HG03558 (cell line): ENCODE measurements at regions not wholly inside any gene's neighbourhood (a gene's known extent, or its start where the extent isn't known, plus 50 kb on each side); places are given as distances from the start of the nearest gene placed in this dataset.

ENCODE experiments used
- ATAC-seq: cut with Tn5 transposase; IDR thresholded peaks from one replicate; pipeline ENCODE4 v1.9.1; 2021; ENCODE audit warnings: moderate number of reproducible peaks; ENCODE audit not compliant: unreplicated experiment; ENCODE audit errors: extremely low read depth

DNA sequence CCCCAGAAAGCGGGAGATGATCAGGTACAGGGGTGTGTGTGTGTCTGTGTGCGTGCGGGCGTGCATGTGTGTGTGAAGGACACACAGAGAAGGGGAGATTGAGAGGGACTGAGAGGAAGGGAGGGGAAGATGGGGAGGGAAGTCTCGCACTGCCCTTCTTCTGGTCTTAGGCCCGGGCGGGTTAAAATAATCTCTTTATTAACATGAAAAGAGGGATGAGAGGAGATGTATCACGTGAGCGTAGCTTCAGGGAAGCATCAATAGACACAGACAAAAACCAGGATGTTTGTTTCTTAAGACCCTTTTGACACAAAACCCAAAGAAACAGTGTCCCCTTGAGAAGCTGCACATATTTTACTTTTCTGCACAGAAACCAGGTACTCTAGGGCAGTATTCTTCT, 347.3 kb downstream of the BRD1 start:
- no peak for ATAC-seq

DNA sequence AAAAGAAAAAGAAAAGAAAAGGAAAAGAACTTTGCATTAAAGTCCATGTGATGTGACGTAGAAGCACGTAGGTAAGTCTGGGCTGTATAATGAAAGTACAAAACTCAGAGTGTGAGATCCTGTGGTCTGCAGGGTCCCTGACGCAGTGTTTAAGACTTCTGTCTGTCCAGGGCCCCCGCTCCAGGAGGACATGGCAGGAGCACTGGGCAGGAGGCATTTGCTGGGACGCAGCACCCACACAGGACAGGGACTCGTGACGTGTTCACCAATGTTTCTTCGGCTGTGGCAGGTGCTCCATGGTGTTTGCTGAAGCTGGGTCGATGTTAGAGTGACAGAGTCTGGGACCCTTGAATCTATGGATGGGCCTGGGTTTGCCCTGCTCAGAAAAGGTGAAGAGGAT, 348.1 kb downstream of the BRD1 start:
- no peak for ATAC-seq

DNA sequence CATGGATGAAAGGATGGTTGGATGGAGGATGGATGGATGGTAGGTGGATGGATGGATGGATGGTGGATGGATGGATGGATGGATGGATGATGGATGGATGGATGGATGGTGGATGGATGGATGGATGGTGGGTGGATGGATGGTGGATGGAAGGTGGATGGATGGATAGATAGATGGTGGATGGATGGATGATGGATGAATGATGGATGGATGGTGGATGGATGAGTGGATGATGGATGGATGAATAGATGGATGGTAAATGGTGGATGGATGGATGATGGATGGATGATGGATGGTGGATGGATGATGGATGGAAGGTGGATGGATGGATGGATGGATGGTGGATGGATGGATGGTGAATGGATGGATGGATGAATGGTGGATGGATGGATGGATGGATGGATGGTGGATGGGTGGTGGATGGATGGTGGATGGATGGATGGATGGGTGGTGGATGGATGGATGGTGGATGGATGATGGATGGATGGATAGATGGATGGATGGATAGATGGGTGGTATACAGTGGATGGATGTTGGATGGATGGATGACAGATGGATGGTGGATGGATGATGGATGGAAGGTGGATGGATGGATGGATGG, 350.8 kb downstream of the BRD1 start:
- ATAC-seq = no peak

DNA sequence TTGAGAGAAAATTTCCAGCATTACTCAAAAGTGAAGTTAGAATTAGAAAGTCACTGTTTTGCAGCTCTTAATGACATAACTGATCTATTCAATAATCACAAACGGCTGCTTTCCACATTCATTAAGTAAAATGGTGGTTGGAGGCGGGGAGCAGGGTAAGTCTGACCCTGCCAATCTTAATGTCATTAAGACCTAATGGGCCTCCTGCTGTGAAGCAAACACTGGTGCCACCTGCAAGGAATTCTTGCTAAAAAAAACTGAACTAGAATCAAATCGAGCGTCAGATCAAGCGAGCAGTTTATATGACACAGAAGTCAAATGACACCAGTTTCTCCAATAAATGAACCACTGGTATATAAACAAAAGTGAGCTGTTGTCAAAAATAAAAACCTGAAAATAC, 351.5 kb downstream of the BRD1 start:
- no peak for ATAC-seq

DNA sequence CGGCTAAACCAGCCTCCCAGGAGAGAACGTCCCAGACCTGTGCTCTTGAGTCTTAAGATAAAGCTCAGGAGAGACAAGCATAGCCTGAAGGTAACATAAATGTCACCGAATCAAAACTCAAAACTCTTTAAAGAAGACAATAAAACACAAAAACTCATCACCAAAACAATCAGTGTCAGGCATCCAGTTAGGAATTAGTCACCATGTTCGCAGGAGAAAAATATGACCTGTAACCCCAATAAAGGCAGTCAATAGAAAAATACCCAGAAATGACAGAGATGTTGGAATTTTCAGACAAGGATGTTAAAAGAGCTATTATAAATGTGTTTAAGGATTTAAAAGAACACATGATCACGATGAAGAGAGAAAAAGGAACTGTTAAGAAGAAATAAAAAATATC, 352.4 kb downstream of the BRD1 start:
- no peak for ATAC-seq

DNA sequence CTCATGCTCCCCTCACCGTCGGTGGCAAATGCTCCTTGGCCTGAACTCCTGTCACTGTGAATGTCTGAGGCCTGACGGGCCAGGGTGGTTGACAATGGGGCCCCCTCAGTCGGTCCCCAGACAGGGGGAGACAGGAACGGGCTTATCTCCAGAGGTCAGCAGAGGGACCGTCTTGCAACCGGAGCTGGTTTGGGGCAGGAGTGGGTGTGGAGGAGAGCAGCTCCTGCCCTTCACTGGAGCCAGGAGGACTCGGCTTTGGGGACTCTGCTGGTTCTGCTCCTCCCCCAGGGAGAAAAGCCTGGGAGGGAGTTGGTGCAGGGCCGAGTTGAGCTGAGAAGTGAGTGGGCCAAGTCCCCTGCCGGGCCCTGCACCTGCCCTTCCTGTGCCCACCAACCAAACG, 354.4 kb downstream of the BRD1 start:
- no peak for ATAC-seq

DNA sequence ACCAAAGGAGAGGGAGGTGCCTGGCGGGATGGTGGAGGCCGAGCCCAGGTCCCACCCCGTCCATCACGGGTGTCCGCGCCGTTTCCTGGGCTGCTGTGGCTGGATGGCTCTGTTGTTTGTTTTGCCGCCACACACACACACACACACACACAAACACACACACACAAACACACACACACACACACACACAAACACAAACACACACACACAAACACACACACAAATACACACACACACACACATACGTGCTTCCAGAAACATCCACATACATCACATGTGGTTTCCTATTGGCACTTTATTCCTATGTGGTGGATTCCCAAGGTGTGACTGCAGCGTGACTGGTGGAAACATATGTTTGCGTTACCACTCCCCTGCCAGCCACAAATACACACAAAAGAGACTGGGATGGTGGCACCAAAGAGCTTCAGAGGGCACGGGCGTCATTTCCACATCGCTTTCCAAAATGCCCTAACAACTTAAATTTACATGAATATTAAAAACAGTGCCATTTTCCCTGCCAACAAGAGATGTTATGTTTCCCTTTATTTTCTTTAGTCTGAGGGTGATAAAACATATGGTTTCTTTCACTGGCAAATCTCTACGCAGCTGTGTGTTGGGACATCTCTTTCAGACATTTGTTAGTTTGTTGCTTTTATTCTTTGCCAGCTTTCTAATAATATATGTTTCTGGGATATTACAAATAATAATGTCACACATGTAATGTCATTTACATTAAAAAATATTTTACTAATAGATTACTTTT, 356.8 kb downstream of the BRD1 start:
- ATAC-seq = no peak

DNA sequence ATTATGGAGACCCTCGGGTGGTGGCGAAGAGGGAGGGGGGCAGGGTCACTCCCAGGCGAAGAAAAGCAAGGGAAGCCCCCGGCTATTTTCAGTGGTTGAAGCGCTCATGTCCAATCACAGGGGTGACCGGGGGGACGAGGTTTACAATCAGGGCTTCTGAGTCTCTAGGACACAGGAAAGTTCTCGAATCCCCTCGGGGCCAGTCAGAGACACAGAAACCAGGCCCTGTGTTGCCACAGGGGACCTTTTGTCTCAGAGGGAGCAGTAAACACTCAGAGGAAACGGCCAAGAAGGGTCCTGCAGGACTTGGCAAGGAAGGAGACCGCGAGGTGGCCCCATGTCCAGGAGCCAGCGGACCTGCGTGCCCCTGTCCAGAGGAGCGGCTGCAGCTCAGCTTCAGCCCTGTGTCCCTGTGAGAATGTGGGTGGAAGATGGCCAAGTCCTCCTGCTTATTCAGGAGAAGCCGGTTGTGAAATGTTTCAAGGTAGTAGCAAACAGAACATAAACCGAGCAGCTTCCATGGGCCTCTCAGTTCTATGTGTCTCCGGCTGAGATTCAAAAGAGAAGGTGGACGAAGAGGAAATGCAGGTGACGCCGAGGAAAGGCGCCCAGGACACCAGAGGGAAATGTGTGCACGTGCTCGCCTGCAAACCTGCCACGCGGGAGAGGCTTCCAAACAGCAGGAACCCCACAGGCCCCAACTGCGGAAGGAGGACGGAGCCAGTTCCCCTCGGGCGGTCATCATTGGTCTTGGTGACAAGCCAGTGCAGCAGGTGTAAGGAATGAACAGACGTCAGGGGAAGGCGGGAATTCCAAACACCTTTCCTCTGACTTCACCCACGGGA, 357.6 kb downstream of the BRD1 start:
- no peak for ATAC-seq

DNA sequence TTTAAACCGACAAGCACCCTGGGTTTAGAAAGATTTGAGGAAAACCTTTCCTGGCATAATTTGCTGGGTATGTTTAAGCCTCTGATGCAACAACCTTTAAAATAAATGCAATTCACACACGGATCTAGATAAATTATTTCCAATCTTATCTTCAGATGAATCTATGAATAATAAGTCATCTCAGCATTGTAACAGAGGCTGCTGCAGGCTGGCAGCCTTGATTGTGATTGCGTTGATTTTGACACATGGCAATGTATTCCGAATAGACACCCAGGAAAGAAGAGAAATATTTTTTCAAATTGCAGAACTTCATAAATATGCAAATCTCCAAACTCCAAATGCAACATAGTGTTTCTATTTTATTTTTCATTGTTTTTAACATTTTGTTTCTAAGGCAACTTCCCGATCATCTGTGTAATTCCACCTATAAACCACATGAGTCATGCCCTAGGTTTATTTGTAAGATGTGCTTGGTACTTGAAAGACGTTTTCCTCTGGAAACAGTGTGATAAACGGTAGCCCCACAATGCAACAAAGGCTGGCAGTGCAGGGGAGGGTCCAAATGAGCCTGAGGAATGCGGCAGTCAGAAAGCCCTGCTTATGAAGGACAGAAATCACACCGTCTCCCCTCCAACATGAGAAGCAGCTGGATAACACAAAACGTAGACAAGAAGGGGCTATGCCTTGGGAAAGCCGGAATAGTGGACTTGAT, 359.0 kb downstream of the BRD1 start:
- no peak for ATAC-seq

DNA sequence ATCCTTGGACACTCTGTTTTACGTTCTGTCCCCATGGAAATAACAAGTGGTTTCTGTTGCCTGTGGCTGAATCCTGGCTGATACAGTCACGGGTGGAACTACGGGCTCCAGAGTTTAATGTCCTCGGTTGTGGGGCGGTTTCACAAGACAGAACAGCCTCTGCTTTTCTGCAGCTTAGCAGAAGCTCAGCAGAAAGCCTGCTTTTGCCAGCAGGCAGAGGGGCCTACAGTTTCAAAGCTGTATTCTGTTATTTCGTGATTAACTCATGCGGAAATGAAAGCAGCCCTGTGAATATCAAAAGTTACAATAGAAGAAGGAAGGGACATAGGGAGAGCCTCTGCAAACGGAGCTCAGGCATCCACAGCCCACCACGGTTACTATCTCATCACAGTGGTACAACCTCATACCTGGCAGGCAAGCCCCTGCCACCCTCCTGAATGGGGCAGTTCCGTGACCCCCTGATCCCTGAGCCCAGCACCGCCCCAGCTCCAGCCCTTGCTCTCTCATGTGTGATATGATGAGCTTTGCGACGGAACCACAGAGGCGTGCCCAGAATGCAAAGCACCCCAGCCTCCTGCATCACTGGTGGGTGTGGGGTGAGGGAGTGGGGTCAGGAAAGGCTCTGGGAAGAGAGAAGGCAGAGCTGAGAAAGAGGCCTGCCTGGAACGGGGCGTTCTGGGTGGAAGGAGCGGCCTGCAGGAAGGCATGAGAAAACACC, 360.6 kb downstream of the BRD1 start:
- no peak for ATAC-seq

DNA sequence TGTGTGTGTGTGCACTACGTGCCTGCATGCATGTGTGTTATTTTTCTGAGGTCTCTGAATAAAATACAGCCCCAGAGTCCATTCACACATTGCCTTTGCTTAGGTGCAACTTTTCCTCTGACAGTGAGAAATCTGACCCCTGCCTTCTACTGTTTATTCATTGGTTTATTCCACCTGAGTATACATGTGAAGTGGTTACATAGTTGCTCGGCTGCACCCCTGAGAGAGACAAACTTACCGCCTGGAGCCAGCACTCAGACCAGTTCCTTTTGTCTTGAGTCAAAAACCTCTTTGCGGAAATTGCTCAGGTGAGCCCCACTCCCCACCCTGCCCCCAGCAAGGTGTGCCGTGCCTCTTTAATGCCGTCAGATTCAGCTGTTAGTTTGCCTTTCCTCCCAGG, 363.6 kb downstream of the BRD1 start:
- ATAC-seq = no peak

DNA sequence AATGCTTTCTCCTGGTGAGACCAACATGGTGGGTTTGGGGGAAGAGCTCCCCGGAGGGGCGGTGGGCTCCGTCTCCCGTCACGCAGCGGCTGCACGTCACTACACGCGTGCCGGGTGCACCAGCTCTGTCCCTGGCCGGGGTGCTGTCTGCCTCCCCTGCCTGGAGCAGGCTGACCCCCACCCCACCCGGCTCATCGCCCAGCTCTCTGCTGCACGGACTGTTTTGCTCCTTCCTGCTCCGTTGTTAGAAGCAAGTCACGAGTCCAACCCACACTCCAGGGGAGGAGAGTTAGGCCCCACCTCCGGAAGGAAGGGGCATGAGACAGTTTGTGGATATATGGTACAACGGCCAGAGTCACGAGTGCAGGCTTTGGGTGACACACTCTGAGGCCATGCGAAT, 364.9 kb downstream of the BRD1 start:
- ATAC-seq = no peak

DNA sequence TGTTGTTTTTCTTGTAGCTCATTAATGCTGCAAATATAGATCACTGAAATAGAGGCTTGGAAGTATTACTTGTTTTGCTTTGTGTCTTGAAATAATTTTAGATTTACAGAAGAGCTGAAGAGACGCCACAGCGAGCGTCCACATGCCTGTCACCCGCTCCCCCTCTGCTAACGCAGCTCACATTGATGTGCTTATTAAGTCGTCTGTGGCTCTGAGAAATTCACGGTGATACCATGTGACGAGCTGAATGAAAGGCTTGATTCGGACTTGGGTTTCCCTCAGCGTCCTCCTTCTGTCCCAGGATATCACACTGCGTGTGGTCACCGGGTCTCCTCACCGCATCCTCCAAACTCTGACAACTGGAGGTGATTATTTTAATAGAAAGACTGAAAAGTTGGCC, 365.4 kb downstream of the BRD1 start:
- ATAC-seq = no peak

DNA sequence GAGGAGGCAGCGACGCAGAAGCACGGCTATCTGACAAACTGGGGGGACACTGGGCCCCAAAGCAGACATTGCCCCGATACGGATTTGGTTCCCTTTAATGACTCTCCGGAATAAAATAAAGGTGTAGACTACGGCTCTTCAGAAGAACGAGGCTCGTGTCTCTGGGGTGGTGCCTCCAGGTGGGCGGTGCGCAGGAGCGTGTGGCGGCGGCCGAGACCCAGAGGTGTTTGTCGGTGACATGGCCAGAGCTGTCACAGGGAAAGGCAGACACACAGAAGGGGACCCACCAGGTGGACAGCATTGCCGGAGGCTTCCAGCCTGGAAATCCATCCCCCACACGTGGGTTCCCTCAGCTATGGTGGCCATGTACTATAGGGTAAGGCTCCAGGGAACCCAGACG, 366.0 kb downstream of the BRD1 start:
- ATAC-seq = no peak

DNA sequence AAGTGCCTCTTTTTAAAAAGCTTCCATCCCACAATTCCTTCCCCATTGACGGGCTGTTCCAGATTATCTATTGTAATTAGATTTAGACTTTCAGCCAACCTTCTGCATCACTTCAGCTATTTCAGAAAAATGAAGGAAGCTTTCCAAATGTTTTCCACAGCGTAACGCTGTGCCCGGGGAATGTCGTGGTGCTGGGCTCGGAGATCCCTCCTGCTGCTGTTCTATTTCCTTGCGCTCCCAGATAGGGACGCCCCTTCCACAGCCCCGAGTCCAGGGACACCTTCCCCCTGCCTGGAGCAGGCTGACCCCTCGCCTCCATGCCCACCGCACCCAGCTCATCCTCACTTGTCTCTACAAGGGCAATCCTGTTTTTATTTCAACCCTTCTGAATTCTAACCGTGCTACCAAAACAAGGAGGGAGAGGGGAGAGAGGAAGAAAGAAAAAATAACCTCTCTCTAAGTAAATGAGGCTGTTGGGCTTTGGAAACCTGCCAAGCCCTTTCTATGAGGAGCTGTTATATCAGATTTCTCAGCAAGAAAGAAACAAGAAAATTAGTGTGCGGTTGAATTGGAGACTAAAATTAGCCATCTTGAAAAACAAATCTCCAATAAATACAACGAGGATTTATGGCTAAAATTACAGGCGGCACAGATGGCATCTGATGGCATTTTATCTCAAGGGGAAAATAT, 366.9 kb downstream of the BRD1 start:
- ATAC-seq = no peak

DNA sequence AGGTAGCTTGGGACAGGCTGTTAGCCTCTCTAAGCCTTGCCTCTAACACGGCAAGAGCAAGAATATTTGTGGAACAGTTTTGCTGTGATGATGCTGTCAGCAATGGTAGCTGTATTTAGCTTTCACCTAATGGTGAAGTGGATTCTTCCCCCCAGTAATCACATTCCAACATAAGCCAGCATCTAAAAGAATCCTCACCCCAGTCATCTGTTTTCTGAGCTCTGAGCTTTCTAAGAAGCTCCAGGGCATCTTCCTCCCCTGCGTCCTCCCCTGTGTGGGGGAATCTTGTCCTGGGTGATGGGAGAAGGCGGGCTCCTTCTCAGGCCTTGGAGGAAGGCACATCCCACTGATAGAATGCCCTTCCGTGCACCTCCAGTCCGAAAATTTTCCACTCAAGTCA, 367.6 kb downstream of the BRD1 start:
- no peak for ATAC-seq

DNA sequence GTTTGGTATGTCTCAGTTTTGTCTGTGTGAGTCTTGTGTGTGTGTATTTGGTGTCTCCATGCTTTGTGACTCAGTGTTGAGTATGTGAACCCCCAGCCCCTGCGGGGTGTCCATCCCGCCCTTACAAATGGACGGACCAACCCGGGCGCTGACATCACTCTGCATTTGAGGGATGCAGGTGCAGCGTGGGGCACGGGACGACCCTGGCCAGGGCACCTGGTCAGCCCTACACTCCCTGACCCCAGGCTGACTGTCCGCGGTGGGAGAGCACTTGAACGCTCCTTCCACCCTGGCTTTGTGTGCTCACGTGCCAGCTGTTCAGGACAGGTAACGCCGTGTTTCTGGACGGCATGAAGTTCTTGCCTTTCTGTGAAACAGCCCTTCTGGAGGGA, 369.0 kb downstream of the BRD1 start:
- ATAC-seq = no peak

DNA sequence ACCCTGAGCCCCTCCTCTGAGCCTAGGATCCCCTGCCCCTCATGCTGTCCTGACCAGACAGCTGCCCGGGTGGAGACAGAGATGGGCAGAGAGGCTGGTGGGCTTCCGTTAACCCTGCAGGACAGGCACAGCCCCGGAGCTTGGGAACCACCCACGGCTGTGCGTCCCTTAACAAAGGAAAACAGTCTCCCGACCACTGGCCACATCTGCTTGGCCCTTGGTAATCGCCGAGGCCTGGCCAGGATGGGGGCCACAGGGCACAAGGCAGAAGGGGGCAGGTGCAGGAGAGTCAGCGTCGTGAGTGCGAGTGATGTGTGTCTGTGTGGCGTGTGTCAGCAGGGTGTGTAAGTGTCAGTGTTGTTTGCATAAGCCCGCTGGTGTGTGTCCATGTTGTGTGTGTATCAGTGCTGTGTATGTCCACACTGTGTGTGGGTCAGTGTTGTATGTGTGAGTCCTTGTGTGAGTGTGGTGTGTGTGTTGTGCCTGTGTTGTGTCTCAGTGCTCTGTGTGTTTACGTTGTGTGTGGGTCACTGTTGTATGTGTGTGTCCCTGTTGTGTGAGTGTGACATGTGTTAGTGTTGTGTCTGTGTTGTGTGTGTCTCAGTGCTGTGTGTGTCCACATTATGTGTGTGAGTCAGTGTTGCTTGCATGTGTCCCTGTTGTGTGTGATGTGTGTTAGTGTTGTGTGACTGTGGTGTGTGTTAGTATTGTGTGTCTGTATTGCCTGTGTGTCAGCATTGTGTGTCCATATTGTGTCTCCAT, 369.5 kb downstream of the BRD1 start:
- ATAC-seq = no peak

DNA sequence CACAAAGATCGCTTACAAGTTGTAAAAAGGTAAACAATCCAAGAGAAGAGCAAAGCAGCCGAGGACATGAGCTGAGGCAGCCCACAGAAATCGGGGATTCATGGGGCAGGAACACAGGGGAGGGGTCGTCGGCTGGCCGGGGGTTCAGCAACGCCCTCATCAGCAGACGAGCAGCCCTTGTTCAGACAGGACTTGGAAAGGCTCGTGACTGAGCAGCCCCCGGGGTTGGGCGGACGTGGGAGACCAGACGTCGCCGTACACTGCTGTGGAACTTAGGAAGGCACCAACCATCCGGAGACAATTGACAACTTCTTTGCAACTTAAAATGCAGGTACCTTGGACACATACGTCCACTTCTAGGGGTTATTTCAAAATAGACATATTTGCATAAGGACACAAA, 370.5 kb downstream of the BRD1 start:
- no peak for ATAC-seq
